ENCODE measurements at regions not wholly inside any gene's neighbourhood (a gene's known extent, or its start where the extent isn't known, plus 50 kb on each side); places are given as distances from the start of the nearest gene placed in this dataset.

DNA sequence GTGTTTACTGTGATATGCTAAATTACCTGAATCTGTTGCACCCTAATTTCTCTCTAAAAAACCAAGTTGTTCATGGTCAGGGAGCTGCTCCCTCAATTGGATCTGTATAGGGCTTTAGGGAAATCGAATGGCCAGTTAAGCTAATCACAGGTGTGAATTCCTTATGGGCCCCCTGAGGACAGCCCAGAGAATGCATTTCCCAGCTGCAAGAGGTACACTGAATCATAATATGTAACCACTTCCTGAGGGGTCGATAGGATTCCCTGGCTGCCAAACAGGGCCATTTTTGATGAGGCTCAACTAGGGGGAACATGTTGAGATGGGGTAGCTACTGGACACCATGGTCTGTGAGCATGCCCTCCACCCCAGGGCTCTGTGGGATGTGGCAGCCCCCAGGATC is 478.6 kb downstream of the CCDC171 start:
- H3K36me3 ChIP-seq (ENCODE audit: insufficient read depth, low read length): no peaks in the 10 kb centered on the region
- H3K9me3 ChIP-seq (ENCODE audit: low read length): no peaks in the 10 kb centered on the region
- no peak overlapping the region for H3K4me3 ChIP-seq (ENCODE audit: low read depth, low read length, poor library complexity, severe bottlenecking)
- H3K9ac ChIP-seq (ENCODE audit: low read length): no peak overlapping the region
- H3K9me2 ChIP-seq (ENCODE audit: low read depth, low read length): no peaks in the 10 kb centered on the region
- H3F3A ChIP-seq (ENCODE audit: insufficient read depth, low read length): no peaks in the 10 kb centered on the region
- H3K79me2 ChIP-seq (ENCODE audit: insufficient read depth, low read length): no peaks in the 10 kb centered on the region
- no peaks in the 10 kb centered on the region for H4K20me1 ChIP-seq (ENCODE audit: insufficient read depth, low read length)
- H3K4me1 ChIP-seq (ENCODE audit: insufficient read depth, low read length, severe bottlenecking): no peaks in the 10 kb centered on the region
- no peak overlapping the region for H3K4me2 ChIP-seq (ENCODE audit: low read length)
- H3K27me3 ChIP-seq (ENCODE audit: insufficient read depth, low read length): no peaks in the 10 kb centered on the region; the same call in 1 of the 2 replicates
- no peak for TF ChIP-seq EZH2 (IDR thresholded peaks at IDR 0.05; ENCODE audit: borderline replicate concordance, low read length)
- TF ChIP-seq, protein P1, sequence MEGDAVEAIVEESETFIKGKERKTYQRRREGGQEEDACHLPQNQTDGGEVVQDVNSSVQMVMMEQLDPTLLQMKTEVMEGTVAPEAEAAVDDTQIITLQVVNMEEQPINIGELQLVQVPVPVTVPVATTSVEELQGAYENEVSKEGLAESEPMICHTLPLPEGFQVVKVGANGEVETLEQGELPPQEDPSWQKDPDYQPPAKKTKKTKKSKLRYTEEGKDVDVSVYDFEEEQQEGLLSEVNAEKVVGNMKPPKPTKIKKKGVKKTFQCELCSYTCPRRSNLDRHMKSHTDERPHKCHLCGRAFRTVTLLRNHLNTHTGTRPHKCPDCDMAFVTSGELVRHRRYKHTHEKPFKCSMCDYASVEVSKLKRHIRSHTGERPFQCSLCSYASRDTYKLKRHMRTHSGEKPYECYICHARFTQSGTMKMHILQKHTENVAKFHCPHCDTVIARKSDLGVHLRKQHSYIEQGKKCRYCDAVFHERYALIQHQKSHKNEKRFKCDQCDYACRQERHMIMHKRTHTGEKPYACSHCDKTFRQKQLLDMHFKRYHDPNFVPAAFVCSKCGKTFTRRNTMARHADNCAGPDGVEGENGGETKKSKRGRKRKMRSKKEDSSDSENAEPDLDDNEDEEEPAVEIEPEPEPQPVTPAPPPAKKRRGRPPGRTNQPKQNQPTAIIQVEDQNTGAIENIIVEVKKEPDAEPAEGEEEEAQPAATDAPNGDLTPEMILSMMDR (IDR thresholded peaks at IDR 0.05; ENCODE audit: low read length): no peak
- no peak overlapping the region for H2AFZ ChIP-seq (ENCODE audit: low read length)
- H3K27ac ChIP-seq (ENCODE audit: low read depth, low read length, poor library complexity, severe bottlenecking): no peak overlapping the region

DNA sequence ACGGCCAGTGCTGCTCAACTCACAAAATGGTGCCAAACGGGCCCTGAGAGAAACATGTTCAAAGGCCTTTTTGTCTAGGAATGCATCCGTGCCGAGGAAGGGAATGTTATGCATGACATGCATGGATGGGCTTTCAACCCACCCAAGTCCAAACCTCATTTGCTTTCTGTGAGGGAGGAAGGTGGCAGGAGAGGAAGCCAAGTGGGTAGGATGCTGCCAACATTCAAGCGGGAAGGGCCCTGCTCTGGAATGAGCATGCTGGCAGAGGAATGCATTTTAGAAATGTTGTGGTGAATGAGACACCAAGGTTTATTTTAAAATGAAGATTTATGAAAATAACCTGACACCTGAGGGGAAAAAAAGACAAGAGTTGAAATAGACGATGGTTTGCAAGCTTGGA is 479.1 kb downstream of the CCDC171 start:
- Histone ChIP-seq H4K20me1 (ENCODE audit: insufficient read depth, low read length) (no peaks in the 10 kb centered on the region), H3K27ac (ENCODE audit: low read depth, low read length, poor library complexity, severe bottlenecking) (no peak overlapping the region), H3F3A (ENCODE audit: insufficient read depth, low read length) (no peaks in the 10 kb centered on the region), H3K4me1 (ENCODE audit: insufficient read depth, low read length, severe bottlenecking) (no peaks in the 10 kb centered on the region), H2AFZ (ENCODE audit: low read length) (no peak overlapping the region), H3K79me2 (ENCODE audit: insufficient read depth, low read length) (no peaks in the 10 kb centered on the region), H3K27me3 (ENCODE audit: insufficient read depth, low read length) (no peaks in the 10 kb centered on the region; the same call in 1 of the 2 replicates), H3K36me3 (ENCODE audit: insufficient read depth, low read length) (no peaks in the 10 kb centered on the region), H3K4me2 (ENCODE audit: low read length) (no peak overlapping the region), H3K9ac (ENCODE audit: low read length) (no peak overlapping the region), H3K9me2 (ENCODE audit: low read depth, low read length) (no peaks in the 10 kb centered on the region), H3K9me3 (ENCODE audit: low read length) (no peaks in the 10 kb centered on the region), H3K4me3 (ENCODE audit: low read depth, low read length, poor library complexity, severe bottlenecking) (no peak overlapping the region)
- TF ChIP-seq, protein P1 (IDR thresholded peaks at IDR 0.05; ENCODE audit: low read length): no peak
- no peak for TF ChIP-seq EZH2 (IDR thresholded peaks at IDR 0.05; ENCODE audit: borderline replicate concordance, low read length)

DNA sequence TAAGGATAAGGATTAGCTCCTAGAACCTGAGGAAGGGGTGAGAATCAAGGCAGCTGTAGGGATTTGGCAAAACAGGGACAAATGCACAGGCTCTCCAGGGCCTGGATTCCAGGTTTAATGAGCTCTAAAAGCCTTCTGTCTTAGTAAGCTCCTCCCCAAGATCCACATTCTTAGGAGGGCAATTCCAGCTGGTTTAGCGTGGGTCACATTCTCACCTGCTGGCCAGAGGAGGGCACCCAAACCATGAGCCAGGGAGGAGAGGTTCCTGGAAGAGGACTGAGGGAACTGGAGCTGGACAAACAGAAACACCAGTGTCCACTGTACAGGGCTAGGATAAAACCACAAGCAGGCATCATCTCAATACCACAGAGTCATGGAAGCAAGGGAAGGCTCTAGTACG is 480.0 kb downstream of the CCDC171 start:
- Histone ChIP-seq H2AFZ (ENCODE audit: low read length) (no peak overlapping the region), H3K4me2 (ENCODE audit: low read length) (no peak overlapping the region), H3K79me2 (ENCODE audit: insufficient read depth, low read length) (no peaks in the 10 kb centered on the region), H3K27me3 (ENCODE audit: insufficient read depth, low read length) (no peaks in the 10 kb centered on the region; the same call in 1 of the 2 replicates), H3K36me3 (ENCODE audit: insufficient read depth, low read length) (no peaks in the 10 kb centered on the region), H3K9me2 (ENCODE audit: low read depth, low read length) (no peaks in the 10 kb centered on the region), H3F3A (ENCODE audit: insufficient read depth, low read length) (no peaks in the 10 kb centered on the region), H3K27ac (ENCODE audit: low read depth, low read length, poor library complexity, severe bottlenecking) (no peak overlapping the region), H3K9ac (ENCODE audit: low read length) (no peak overlapping the region), H3K4me1 (ENCODE audit: insufficient read depth, low read length, severe bottlenecking) (no peaks in the 10 kb centered on the region), H4K20me1 (ENCODE audit: insufficient read depth, low read length) (no peaks in the 10 kb centered on the region), H3K4me3 (ENCODE audit: low read depth, low read length, poor library complexity, severe bottlenecking) (no peak overlapping the region), H3K9me3 (ENCODE audit: low read length) (no peaks in the 10 kb centered on the region)
- TF ChIP-seq, protein P1 (IDR thresholded peaks at IDR 0.05; ENCODE audit: low read length): no peak

Measured in OCI-LY1 (cell line).